MM.1S (cell line): ENCODE measurements at regions not wholly inside any gene's neighbourhood (a gene's known extent, or its start where the extent isn't known, plus 50 kb on each side); places are given as distances from the start of the nearest gene placed in this dataset.

ENCODE experiments used
- CTCF ChIP-seq: fragments of 300-600 bp; sonication (generic); IDR thresholded peaks from 2 replicates; pipeline ENCODE4 v1.5.1; 2016; ENCODE audit warnings: antibody characterized with exemption, low read length, mixed read lengths
- EZH2 ChIP-seq: fragments of 300-600 bp; sonication (generic); optimal IDR thresholded peaks from 2 replicates; pipeline ENCODE3; 2017; ENCODE audit warnings: low read depth, mild to moderate bottlenecking, antibody characterized with exemption, low read length, mixed read lengths

DNA sequence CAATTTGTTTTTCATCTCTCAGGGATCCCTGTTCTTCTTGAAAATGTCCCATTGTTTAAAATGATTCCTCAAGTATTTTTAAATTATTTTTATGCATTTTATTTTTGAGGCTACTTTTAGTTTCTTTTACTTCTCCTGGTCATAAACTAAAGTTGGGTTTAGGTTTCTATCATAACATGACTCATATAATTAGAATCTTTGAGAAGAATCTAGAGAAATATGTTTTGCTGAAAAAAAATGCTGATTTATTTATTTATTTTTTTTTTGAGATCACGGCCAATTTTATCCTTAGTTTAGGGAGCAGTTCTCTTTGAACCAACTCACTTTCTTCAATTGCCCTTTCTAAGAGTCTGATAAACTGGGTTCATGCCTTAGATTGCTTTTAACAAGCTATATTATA is 1157.1 kb downstream of the BCL11B start:
- no peak for TF ChIP-seq EZH2
- no peak for TF ChIP-seq CTCF
